ENCODE measurements at regions not wholly inside any gene's neighbourhood (a gene's known extent, or its start where the extent isn't known, plus 50 kb on each side); places are given as distances from the start of the nearest gene placed in this dataset.

DNA sequence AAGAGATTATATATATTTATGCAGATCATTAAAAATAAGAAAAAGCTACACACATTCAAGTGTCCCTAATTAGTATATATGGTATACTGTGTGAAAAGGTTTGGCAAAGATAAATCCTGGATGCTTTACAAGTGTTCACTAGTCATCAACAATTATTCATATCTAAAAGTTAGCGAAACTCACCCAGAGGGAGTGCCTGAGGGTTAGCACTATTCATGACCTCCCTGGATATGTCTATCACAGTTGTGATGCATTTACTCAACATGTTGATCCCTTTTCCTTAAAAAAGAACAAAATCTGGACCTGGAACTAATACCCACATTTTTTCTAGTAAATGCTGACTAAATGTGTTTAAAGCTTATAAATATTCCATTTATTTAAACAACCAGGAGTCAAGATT lies 273.0 kb upstream of the SMC2 start:
- TF ChIP-seq NRF1 (IDR thresholded peaks at IDR 0.05; ENCODE audit: low read depth, low read length) (no peak), EZH2 (IDR thresholded peaks at IDR 0.05; ENCODE audit: low read depth, low read length, severe bottlenecking) (no peak)
- TF ChIP-seq, protein P1, sequence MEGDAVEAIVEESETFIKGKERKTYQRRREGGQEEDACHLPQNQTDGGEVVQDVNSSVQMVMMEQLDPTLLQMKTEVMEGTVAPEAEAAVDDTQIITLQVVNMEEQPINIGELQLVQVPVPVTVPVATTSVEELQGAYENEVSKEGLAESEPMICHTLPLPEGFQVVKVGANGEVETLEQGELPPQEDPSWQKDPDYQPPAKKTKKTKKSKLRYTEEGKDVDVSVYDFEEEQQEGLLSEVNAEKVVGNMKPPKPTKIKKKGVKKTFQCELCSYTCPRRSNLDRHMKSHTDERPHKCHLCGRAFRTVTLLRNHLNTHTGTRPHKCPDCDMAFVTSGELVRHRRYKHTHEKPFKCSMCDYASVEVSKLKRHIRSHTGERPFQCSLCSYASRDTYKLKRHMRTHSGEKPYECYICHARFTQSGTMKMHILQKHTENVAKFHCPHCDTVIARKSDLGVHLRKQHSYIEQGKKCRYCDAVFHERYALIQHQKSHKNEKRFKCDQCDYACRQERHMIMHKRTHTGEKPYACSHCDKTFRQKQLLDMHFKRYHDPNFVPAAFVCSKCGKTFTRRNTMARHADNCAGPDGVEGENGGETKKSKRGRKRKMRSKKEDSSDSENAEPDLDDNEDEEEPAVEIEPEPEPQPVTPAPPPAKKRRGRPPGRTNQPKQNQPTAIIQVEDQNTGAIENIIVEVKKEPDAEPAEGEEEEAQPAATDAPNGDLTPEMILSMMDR (IDR thresholded peaks at IDR 0.05; ENCODE audit: control extremely low read depth in 1 of 3, insufficient read depth in 1 of 3, low read depth in 1 of 3, low read length in 3 of 3): no peak
